Mammary epithelial cell (primary cell): ENCODE measurements at regions not wholly inside any gene's neighbourhood (a gene's known extent, or its start where the extent isn't known, plus 50 kb on each side); places are given as distances from the start of the nearest gene placed in this dataset.

Experiments
- EZH2 ChIP-seq: IDR thresholded peaks from 2 replicates; pipeline ENCODE4 v1.6.1; 2012; ENCODE audit warnings: low read length, inconsistent platforms, borderline replicate concordance
- TF ChIP-seq, protein P1 (sequence below), 2 donors: IDR thresholded peaks in 1 of 2; conservative IDR thresholded peaks in 1 of 2; 2 replicates each; pipeline ENCODE4 v1.5.1; 2011 to 2012; ENCODE audit warnings: inconsistent platforms in 2 of 2, low read length in 2 of 2, mild to moderate bottlenecking in 2 of 2, control low read depth in 1 of 2, low read depth in 1 of 2; ENCODE audit not compliant: insufficient read depth in 1 of 2; ENCODE audit errors: extremely low read depth in 1 of 2

DNA sequence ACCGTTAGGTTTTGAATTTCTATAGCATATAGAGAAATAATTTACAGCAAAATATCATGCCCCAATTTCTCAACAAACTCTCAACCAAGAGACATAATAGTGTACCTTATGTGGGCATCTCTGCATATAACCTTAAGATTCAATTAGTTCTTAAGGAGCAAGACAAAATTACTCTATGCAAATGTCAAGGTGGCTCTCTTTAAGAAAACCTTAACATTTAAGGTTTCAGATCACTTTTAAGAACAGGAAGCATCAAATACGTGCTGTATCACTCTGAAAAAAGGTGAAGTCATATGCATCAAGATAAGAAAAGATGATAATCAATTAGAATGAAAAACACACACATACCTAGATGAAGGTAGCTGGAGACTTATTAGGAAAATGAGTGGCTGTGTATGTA lies 728.0 kb downstream of the FLRT2 start:
- TF ChIP-seq EZH2: no peak
- TF ChIP-seq, protein P1, sequence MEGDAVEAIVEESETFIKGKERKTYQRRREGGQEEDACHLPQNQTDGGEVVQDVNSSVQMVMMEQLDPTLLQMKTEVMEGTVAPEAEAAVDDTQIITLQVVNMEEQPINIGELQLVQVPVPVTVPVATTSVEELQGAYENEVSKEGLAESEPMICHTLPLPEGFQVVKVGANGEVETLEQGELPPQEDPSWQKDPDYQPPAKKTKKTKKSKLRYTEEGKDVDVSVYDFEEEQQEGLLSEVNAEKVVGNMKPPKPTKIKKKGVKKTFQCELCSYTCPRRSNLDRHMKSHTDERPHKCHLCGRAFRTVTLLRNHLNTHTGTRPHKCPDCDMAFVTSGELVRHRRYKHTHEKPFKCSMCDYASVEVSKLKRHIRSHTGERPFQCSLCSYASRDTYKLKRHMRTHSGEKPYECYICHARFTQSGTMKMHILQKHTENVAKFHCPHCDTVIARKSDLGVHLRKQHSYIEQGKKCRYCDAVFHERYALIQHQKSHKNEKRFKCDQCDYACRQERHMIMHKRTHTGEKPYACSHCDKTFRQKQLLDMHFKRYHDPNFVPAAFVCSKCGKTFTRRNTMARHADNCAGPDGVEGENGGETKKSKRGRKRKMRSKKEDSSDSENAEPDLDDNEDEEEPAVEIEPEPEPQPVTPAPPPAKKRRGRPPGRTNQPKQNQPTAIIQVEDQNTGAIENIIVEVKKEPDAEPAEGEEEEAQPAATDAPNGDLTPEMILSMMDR (conservative IDR thresholded peaks at IDR 0.05 in 1 of 2, IDR thresholded peaks at IDR 0.05 in 1 of 2; ENCODE audit: extremely low read depth in 1 of 2, insufficient read depth in 1 of 2, low read depth in 1 of 2, low read length in 2 of 2): no peak
